Esophagus squamous epithelium (tissue), 4 donors: ENCODE measurements at regions not wholly inside any gene's neighbourhood (a gene's known extent, or its start where the extent isn't known, plus 50 kb on each side); places are given as distances from the start of the nearest gene placed in this dataset.

Source experiments
- CTCF ChIP-seq, 6 experiments: fragments of 450-650 bp in 4 of 6; fragments of 200-600 bp in 2 of 6; sonication (generic) in 2 of 6; IDR thresholded peaks; one replicate each; pipeline ENCODE4 v1.5.1; 2016 to 2019; ENCODE audit warnings: antibody characterized with exemption in 6 of 6, mild to moderate bottlenecking in 4 of 6, moderate library complexity in 4 of 6
- POLR2A ChIP-seq, 4 donors: fragments of 450-650 bp; IDR thresholded peaks; one replicate each; pipeline ENCODE4 v1.6.1; 2017; ENCODE audit warnings: antibody characterized with exemption in 4 of 4, mild to moderate bottlenecking in 4 of 4, moderate library complexity in 3 of 4

- no peak for TF ChIP-seq POLR2A (IDR thresholded peaks at IDR 0.05)
- TF ChIP-seq CTCF (IDR thresholded peaks at IDR 0.05): no peak
Observed at GRCh38 chr5:53394808-53395207, 85.6 kb upstream of the FST start.
